OCI-LY3 (cell line): ENCODE measurements at regions not wholly inside any gene's neighbourhood (a gene's known extent, or its start where the extent isn't known, plus 50 kb on each side); places are given as distances from the start of the nearest gene placed in this dataset.

Experiments
- CTCF ChIP-seq: fragments of 200-600, 300-600 bp; sonication (generic); IDR thresholded peaks from 2 replicates; pipeline ENCODE4 v1.5.1; 2014; ENCODE audit warnings: antibody characterized with exemption, low read length, low read depth
- EZH2phosphoT487 ChIP-seq: fragments of 200-600 bp; shearing (Covaris generic); IDR thresholded peaks from 2 replicates; pipeline ENCODE4 v1.6.1; 2018; ENCODE audit warnings: antibody characterized with exemption, mixed run types, low read depth

GRCh38 chr10:10865913-10866312, 151.8 kb upstream of the CELF2 start:
- TF ChIP-seq CTCF (no peak), EZH2phosphoT487 (no peak)
